ENCODE measurements at regions not wholly inside any gene's neighbourhood (a gene's known extent, or its start where the extent isn't known, plus 50 kb on each side); places are given as distances from the start of the nearest gene placed in this dataset.

- H3K36me3 Mint-ChIP-seq = no peaks in the 10 kb centered on the region
- no peak for TF ChIP-seq CBFB (CRISPR knock-in tag; IDR thresholded peaks at IDR 0.05; ENCODE audit: low read depth)
- TF ChIP-seq ZNF121 (CRISPR knock-in tag; IDR thresholded peaks at IDR 0.05) = no peak
- ATAC-seq = no peak
- H3K4me1 Mint-ChIP-seq = peaks cover 4% of the 10 kb centered on the region; the same call in 1 of the 2 replicates
- H3K4me3 Mint-ChIP-seq = no peak overlapping the region
- DNase-seq (ENCODE audit: low spot score) = no peak
- H3K27me3 Mint-ChIP-seq (ENCODE audit: low read depth) = no peaks in the 10 kb centered on the region
- peaks cover 7% of the 10 kb centered on the region for H3K9me3 Mint-ChIP-seq
- ChIA-PET POLR2A (no interaction called here), CTCF (interaction anchor here (1.7 kb wide), 1 partner anchor 226 kb away, joined by 4 read pairs; no protein-coding TSS in a partner anchor)
- no peak overlapping the region for H3K27ac Mint-ChIP-seq
These were observed 240.5 kb downstream of the METTL4 start for GRCh38 chr18:2330764-2331163.

DNA sequence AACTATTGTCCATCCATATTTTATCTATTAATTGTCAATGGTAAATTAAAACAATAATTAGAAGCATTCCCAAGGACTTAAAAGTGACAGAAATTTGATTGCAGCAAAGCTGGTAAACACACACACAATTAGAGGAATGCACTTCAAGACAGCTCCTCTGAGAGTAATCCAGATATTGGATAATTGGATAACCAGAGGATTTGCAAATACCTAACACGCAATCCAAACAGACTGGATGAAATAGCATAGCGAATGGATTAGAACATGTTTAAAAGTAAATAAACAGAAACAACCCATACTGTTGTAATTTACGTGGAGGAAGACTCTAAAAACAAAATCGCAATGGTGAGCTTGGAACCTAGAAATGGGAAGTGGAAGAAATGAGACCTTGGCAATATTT lies 239.8 kb downstream of the METTL4 start:
- CTCF ChIA-PET = interaction anchor here (1.7 kb wide), 1 partner anchor 227 kb away, joined by 4 read pairs; no protein-coding TSS in a partner anchor

DNA sequence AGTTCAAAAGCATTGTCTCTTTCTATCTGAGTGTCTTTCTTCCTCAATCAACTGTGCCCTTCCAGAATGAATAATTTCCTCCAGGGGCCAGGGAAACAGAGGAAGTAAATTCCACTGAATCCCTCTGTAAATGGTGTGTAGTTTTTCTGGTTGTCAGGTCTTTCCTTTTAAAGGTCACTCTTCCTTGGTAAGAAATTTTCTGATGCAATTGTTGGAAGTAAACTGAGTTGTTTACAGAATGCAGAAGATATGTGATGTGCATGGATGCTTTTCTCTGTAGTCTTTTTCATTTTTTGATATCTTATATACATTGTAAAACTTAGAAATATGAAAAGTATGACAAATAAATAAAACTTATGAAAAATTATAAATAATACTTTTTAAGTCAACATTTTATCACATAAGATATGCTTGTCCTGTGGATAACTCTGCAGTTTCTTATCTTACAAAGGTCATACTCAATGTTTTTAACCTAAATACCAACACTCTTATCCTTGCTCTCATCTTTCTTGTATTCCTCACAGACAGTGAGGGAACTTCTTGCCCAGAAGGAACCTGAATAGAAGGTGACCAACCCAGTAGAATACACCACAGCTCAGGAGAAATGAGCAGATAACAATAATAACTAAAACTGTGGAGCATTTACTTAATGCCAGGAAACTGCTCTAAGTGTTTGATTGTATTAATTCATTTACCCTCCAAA lies 234.5 kb downstream of the METTL4 start:
- DNase-seq (ENCODE audit: low spot score) = no peak
- Mint-ChIP-seq H3K36me3 (no peaks in the 10 kb centered on the region), H3K4me3 (no peak overlapping the region), H3K27ac (no peak overlapping the region), H3K9me3 (peaks cover 10% of the 10 kb centered on the region), H3K27me3 (ENCODE audit: low read depth) (no peaks in the 10 kb centered on the region), H3K4me1 (no peaks in the 10 kb centered on the region)
- ChIA-PET CTCF (interaction anchor here (1.8 to 2.5 kb wide), 2 partner anchors 206 to 211 kb away, joined by 6 to 18 read pairs; no protein-coding TSS in a partner anchor), POLR2A (no interaction called here)
- no peak for ATAC-seq
- TF ChIP-seq, protein P1, sequence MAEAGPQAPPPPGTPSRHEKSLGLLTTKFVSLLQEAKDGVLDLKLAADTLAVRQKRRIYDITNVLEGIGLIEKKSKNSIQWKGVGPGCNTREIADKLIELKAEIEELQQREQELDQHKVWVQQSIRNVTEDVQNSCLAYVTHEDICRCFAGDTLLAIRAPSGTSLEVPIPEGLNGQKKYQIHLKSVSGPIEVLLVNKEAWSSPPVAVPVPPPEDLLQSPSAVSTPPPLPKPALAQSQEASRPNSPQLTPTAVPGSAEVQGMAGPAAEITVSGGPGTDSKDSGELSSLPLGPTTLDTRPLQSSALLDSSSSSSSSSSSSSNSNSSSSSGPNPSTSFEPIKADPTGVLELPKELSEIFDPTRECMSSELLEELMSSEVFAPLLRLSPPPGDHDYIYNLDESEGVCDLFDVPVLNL (CRISPR knock-in tag; IDR thresholded peaks at IDR 0.05; ENCODE audit: borderline replicate concordance, low read depth) = no peak
- TF ChIP-seq, protein P2, sequence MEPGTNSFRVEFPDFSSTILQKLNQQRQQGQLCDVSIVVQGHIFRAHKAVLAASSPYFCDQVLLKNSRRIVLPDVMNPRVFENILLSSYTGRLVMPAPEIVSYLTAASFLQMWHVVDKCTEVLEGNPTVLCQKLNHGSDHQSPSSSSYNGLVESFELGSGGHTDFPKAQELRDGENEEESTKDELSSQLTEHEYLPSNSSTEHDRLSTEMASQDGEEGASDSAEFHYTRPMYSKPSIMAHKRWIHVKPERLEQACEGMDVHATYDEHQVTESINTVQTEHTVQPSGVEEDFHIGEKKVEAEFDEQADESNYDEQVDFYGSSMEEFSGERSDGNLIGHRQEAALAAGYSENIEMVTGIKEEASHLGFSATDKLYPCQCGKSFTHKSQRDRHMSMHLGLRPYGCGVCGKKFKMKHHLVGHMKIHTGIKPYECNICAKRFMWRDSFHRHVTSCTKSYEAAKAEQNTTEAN (CRISPR knock-in tag; IDR thresholded peaks at IDR 0.05) = no peak
- TF ChIP-seq ARID4B (CRISPR knock-in tag; IDR thresholded peaks at IDR 0.05; ENCODE audit: borderline replicate concordance) (no peak), FOXK1 (CRISPR knock-in tag; IDR thresholded peaks at IDR 0.05) (no peak), EMX1 (CRISPR knock-in tag; IDR thresholded peaks at IDR 0.05) (no peak)
- TF ChIP-seq, protein P3, sequence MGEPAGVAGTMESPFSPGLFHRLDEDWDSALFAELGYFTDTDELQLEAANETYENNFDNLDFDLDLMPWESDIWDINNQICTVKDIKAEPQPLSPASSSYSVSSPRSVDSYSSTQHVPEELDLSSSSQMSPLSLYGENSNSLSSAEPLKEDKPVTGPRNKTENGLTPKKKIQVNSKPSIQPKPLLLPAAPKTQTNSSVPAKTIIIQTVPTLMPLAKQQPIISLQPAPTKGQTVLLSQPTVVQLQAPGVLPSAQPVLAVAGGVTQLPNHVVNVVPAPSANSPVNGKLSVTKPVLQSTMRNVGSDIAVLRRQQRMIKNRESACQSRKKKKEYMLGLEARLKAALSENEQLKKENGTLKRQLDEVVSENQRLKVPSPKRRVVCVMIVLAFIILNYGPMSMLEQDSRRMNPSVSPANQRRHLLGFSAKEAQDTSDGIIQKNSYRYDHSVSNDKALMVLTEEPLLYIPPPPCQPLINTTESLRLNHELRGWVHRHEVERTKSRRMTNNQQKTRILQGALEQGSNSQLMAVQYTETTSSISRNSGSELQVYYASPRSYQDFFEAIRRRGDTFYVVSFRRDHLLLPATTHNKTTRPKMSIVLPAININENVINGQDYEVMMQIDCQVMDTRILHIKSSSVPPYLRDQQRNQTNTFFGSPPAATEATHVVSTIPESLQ (CRISPR knock-in tag; IDR thresholded peaks at IDR 0.05) = no peak

More for the DNA sequence above, 239.8 kb downstream of the METTL4 start:
- Mint-ChIP-seq H3K27me3 (ENCODE audit: low read depth) (no peaks in the 10 kb centered on the region), H3K4me1 (peaks cover 4% of the 10 kb centered on the region; the same call in 1 of the 2 replicates), H3K4me3 (no peak overlapping the region), H3K27ac (no peak overlapping the region), H3K9me3 (peaks cover 7% of the 10 kb centered on the region), H3K36me3 (no peaks in the 10 kb centered on the region)
- TF ChIP-seq FOXK1 (CRISPR knock-in tag; IDR thresholded peaks at IDR 0.05) = no peak
- no peak for TF ChIP-seq ATF3 (CRISPR knock-in tag; conservative IDR thresholded peaks at IDR 0.05)
- TF ChIP-seq, protein P4, sequence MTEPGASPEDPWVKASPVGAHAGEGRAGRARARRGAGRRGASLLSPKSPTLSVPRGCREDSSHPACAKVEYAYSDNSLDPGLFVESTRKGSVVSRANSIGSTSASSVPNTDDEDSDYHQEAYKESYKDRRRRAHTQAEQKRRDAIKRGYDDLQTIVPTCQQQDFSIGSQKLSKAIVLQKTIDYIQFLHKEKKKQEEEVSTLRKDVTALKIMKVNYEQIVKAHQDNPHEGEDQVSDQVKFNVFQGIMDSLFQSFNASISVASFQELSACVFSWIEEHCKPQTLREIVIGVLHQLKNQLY (CRISPR knock-in tag; IDR thresholded peaks at IDR 0.05) = no peak
- TF ChIP-seq, protein P5, sequence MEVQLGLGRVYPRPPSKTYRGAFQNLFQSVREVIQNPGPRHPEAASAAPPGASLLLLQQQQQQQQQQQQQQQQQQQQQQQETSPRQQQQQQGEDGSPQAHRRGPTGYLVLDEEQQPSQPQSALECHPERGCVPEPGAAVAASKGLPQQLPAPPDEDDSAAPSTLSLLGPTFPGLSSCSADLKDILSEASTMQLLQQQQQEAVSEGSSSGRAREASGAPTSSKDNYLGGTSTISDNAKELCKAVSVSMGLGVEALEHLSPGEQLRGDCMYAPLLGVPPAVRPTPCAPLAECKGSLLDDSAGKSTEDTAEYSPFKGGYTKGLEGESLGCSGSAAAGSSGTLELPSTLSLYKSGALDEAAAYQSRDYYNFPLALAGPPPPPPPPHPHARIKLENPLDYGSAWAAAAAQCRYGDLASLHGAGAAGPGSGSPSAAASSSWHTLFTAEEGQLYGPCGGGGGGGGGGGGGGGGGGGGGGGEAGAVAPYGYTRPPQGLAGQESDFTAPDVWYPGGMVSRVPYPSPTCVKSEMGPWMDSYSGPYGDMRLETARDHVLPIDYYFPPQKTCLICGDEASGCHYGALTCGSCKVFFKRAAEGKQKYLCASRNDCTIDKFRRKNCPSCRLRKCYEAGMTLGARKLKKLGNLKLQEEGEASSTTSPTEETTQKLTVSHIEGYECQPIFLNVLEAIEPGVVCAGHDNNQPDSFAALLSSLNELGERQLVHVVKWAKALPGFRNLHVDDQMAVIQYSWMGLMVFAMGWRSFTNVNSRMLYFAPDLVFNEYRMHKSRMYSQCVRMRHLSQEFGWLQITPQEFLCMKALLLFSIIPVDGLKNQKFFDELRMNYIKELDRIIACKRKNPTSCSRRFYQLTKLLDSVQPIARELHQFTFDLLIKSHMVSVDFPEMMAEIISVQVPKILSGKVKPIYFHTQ (CRISPR knock-in tag; IDR thresholded peaks at IDR 0.05) = no peak
- TF ChIP-seq, protein P2 (CRISPR knock-in tag; IDR thresholded peaks at IDR 0.05) = no peak
- TF ChIP-seq NFATC4 (CRISPR knock-in tag; IDR thresholded peaks at IDR 0.05) = no peak
- DNase-seq (ENCODE audit: low spot score) (no peak), ATAC-seq (no peak)
- POLR2A ChIA-PET = no interaction called here

Data from WTC11 (cell line).